ENCODE measurements at regions not wholly inside any gene's neighbourhood (a gene's known extent, or its start where the extent isn't known, plus 50 kb on each side); places are given as distances from the start of the nearest gene placed in this dataset.

GRCh38 chr16:50910736-50911100 lies 168.8 kb downstream of the CYLD start:
- DNase-seq (ENCODE audit: low spot score in 2 of 2): no peak
- WGBS, 2 donors: 16 to 27% methylated on average over 10 of the region's 10 CpGs
- TF ChIP-seq EP300 (IDR thresholded peaks at IDR 0.05): no peak
- TF ChIP-seq CTCF (IDR thresholded peaks at IDR 0.05): no peak
- no peak for TF ChIP-seq POLR2A (IDR thresholded peaks at IDR 0.05)
- H3K4me1 ChIP-seq: peaks cover 0 to 7% (median 0%) of the 10 kb centered on the region in 4 donors
- peak overlapping the region in 3 of 4 donors; percentile 13 to 76 (median 23) for H3K27ac ChIP-seq
- H3K4me3 ChIP-seq: peak overlapping the region in 2 of 4 donors; percentile 16
- H3K36me3 ChIP-seq: no peaks in the 10 kb centered on the region
- H3K27me3 ChIP-seq: no peaks in the 10 kb centered on the region
- no peaks in the 10 kb centered on the region for H3K9me3 ChIP-seq

- Histone ChIP-seq H3K9me3 (no peaks in the 10 kb centered on the region), H3K4me3 (peak overlapping the region in 2 of 4 donors; percentile 16), H3K27me3 (no peaks in the 10 kb centered on the region), H3K27ac (peak overlapping the region in 3 of 4 donors; percentile 13 to 76 (median 23)), H3K4me1 (peaks cover 0 to 7% (median 0%) of the 10 kb centered on the region in 4 donors), H3K36me3 (no peaks in the 10 kb centered on the region)
- no peak for TF ChIP-seq POLR2A (IDR thresholded peaks at IDR 0.05)
- TF ChIP-seq EP300 (IDR thresholded peaks at IDR 0.05): no peak
- no peak for TF ChIP-seq CTCF (IDR thresholded peaks at IDR 0.05)
- no peak for DNase-seq (ENCODE audit: low spot score in 2 of 2)
- 47 to 50% methylated on average over 10 of the region's 10 CpGs for WGBS, 2 donors
Measured at GRCh38 chr16:50909831-50910735, 168.2 kb downstream of the CYLD start.

- Histone ChIP-seq H3K4me3 (no peak overlapping the region), H3K27ac (no peak overlapping the region), H3K27me3 (no peaks in the 10 kb centered on the region), H3K4me1 (peaks cover 0 to 7% (median 0%) of the 10 kb centered on the region in 4 donors), H3K36me3 (no peaks in the 10 kb centered on the region), H3K9me3 (no peaks in the 10 kb centered on the region)
- no peak for TF ChIP-seq EP300 (IDR thresholded peaks at IDR 0.05)
- no peak for TF ChIP-seq POLR2A (IDR thresholded peaks at IDR 0.05)
- TF ChIP-seq CTCF (IDR thresholded peaks at IDR 0.05): no peak
- DNase-seq (ENCODE audit: low spot score in 2 of 2): no peak
- 88 to 94% methylated on average over 7 of the region's 7 CpGs for WGBS, 2 donors
Measured at GRCh38 chr16:50908468-50908867, 166.6 kb downstream of the CYLD start.

GRCh38 chr16:50906454-50906853 lies 164.6 kb downstream of the CYLD start:
- no peak overlapping the region for H3K27ac ChIP-seq
- no peak for DNase-seq (ENCODE audit: low spot score in 2 of 2)
- H3K27me3 ChIP-seq: no peaks in the 10 kb centered on the region
- no peaks in the 10 kb centered on the region for H3K9me3 ChIP-seq
- no peaks in the 10 kb centered on the region for H3K36me3 ChIP-seq
- TF ChIP-seq EP300 (IDR thresholded peaks at IDR 0.05): no peak
- TF ChIP-seq CTCF (IDR thresholded peaks at IDR 0.05): no peak
- no peak for TF ChIP-seq POLR2A (IDR thresholded peaks at IDR 0.05)
- no peak overlapping the region for H3K4me3 ChIP-seq
- H3K4me1 ChIP-seq: peaks cover 0 to 7% (median 0%) of the 10 kb centered on the region in 4 donors
- WGBS, 2 donors: 47 to 48% methylated on average over 8 to 10 of the region's 10 CpGs

- no peak for DNase-seq (ENCODE audit: low spot score in 2 of 2)
- no peak overlapping the region for H3K27ac ChIP-seq
- H3K27me3 ChIP-seq: no peaks in the 10 kb centered on the region
- H3K9me3 ChIP-seq: peaks cover 0 to 5% (median 0%) of the 10 kb centered on the region in 4 donors
- TF ChIP-seq CTCF (IDR thresholded peaks at IDR 0.05) (no peak), POLR2A (IDR thresholded peaks at IDR 0.05) (no peak), EP300 (IDR thresholded peaks at IDR 0.05) (no peak)
- no peaks in the 10 kb centered on the region for H3K4me1 ChIP-seq
- 64 to 67% methylated on average over 1 of the region's 1 CpG for WGBS, 2 donors
- H3K36me3 ChIP-seq: no peaks in the 10 kb centered on the region
- H3K4me3 ChIP-seq: no peak overlapping the region
Measured at GRCh38 chr16:50902457-50902856, 160.6 kb downstream of the CYLD start.

Data from tibial nerve (tissue), 4 donors.